ENCODE measurements at regions not wholly inside any gene's neighbourhood (a gene's known extent, or its start where the extent isn't known, plus 50 kb on each side); places are given as distances from the start of the nearest gene placed in this dataset.

- no peak for TF ChIP-seq CTCF (IDR thresholded peaks at IDR 0.05)
- no peak for TF ChIP-seq EP300 (IDR thresholded peaks at IDR 0.05)
These were observed 283.5 kb upstream of the TANK start for GRCh38 chr2:160876765-160877164.
